HG03280 (cell line): ENCODE measurements at regions not wholly inside any gene's neighbourhood (a gene's known extent, or its start where the extent isn't known, plus 50 kb on each side); places are given as distances from the start of the nearest gene placed in this dataset.

ENCODE experiments used
- ATAC-seq: cut with Tn5 transposase; IDR thresholded peaks from one replicate; pipeline ENCODE4 v1.9.1; 2021; ENCODE audit warnings: mild to moderate bottlenecking, moderate library complexity; ENCODE audit not compliant: unreplicated experiment

DNA sequence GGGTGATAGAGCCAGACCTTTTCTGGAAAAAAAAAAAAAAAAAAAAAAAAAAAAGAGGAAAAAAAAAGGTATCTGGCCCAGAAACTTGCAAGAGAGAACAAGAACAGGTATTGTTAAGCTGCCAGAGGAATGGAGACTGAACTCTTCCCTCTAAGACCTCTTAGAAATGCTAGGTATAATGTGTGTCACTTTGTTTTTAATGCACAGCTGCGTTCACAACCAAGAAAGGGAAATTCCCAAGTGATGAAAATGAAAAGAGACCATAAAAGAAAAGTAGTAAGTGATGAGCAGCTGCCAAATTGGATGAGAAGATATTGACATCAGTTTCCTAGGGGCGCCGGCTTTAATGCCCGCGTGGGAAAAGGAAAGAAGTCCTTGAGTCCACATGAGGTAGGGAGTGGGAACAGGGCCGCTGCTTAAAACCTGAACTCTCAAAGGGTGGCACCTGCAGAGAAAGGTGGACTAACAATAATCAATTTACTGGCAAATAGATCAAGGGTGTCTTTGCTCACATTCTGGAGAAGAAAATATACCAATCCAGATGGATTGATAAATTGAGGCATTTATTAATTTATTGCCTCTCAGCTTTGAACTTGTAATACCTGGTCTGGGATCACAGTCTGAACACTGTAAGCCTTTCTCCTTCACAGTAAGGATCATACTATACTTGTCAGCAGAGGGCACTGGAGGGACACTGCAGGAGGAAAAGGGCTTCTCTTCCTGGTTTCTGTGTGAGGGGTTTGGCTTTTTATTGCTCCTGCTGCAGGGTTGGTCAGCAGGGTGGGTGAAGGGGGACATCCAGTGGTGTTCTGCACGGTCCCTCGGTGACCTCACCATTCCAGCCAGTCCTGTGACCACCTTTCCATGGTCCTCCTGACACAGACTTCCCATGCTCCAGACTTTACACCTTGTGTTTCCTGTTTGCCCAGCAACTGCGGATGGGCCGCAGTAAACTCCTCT lies 131.6 kb downstream of the AQP9 start:
- no peak for ATAC-seq

DNA sequence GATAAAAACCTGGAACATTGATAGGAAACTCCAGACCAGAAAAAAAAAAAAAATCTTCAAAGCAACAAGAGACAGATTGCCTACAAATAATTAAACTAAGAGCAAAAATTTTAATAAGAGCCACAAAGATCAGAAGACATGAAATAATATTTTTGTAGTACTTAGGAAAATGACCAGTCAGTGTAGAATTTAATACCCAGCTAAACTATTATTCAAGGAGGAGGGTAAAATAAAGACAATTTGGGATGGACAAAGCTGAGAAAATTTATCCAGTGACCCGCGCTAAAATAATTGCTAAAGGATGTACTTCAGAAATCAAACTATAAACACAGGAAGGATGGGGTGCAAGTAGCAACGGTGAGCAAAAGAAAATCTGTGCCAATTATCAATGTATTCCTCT lies 133.2 kb downstream of the AQP9 start:
- no peak for ATAC-seq

DNA sequence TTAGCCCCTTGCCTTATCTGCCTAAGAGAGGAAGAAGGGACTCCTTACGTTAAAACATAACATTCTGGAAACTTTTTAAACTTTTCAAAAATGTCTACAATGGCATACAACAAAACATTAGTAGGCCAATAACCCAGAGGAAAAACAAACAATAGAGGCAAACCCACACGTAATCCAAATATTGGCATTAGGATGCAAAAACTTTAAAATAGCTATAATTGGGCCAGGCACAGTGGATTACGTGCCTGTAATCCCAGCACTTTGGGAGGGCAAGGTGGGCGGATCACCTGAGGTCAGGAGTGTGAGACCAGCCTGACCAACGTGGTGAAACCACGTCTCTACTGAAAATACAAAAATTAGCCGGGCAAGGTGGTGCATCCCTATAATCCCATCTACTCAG lies 134.9 kb downstream of the AQP9 start:
- no peak for ATAC-seq

DNA sequence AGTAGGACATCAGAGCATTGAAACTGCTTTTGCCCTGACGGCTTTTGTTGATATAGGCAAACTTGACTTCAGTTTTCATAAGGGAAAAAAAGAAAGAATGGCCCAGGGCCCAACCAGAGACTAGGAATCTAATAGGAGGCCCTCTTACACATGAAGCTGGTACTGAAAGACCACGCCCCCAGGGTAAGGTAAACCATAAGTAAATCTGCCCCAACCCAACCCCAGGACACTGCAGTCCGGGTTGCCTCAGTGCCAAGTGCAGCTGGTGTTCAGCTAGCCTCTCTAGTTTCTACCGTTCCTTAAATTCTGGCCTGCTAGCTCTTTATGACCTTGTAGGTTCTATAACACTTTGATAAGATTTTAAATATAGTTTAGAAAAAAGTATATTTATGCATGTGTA lies 136.7 kb downstream of the AQP9 start:
- no peak for ATAC-seq

DNA sequence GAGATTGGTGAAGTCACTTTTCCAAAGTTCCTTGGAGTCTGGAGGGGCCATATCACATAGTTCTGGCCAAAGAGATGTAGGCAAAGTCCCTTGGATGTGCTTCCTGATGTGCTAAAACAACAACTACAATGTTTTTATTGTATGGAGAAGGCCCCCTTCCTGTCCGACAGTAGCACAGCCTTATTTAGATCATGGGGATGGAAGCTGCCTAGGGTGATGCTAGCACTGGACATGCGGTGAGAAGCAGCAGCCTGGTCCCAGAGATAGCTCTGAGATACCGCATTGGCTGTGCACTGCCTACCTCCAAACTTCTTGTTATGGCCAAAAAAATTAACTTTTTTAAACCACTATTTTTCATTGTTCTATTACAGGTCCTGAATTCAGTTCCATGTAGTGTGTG lies 137.6 kb downstream of the AQP9 start:
- ATAC-seq: no peak

DNA sequence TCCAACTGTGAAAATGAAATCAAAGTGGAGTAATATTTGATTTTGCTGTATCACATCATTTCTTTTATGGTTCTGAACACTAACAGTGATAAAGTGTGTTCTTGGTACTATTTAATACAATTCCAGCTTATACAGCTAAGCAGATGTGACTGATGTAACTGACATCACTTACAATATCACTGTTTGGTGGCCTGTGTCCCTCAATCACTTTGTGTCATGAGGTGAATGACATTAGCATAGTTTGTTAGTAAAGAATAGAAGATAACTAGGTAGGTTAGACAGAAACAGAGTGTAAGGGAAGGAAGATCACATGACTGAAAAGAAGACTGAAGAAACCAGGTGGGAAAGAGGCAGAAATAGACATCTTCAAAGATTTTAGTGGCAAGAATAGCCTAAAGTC lies 138.7 kb downstream of the AQP9 start:
- no peak for ATAC-seq

DNA sequence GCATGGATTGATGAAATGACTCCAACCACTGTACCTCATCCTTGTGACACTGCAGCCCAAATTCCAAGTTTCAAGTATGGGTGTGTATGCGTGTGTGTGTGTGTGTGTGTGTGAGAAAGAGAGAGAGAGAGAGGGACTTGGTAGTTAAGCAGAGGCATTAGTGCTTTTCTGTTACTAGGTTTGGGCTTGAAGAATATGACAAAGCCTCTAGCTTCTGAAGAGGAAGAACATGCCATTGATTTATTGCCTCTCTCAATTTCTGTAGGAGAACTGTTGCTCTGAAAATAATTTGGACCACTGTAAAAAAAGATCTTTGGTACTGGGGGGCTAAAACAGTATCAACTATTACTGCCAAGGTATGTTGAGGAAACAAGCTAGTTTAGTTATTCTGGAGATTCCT lies 139.2 kb downstream of the AQP9 start:
- ATAC-seq: no peak

DNA sequence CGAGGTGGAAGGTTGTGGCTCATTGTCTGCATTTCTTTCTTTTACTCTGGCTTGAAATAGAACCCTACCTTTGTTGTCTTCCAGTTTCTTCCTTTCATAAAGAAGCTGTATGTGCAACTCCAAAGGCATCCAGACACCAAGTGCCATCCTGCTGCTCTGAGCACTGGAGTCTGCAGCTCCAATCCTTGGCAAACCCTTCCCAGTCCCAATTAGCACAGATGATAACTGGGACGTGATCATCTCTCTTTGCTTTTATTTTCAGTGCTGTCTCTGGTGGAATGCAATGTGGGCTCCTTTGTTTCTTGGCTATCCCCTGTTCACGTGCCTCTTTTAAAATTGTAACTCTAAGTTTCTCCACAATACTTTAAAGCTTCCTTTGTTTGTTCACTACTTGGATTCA lies 140.9 kb downstream of the AQP9 start:
- ATAC-seq: no peak

DNA sequence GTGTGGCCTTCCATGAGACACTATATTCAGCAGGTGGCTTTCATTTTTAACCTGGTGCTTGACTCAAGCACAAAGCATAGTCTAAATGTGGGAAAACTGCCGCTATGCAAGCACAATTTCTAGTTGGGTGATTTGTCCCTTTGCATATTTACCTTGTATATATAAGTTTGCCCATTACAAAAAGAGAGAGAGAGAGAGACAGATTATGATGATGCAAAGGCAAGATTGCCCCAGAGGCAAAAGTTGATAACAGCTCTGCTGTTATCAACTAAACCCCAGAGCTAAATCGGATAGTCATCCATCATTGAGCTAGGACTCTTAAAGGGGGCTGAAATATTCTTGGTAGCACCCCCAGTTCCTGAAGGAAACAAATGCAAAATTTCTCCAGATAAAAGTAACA lies 141.5 kb downstream of the AQP9 start:
- no peak for ATAC-seq

DNA sequence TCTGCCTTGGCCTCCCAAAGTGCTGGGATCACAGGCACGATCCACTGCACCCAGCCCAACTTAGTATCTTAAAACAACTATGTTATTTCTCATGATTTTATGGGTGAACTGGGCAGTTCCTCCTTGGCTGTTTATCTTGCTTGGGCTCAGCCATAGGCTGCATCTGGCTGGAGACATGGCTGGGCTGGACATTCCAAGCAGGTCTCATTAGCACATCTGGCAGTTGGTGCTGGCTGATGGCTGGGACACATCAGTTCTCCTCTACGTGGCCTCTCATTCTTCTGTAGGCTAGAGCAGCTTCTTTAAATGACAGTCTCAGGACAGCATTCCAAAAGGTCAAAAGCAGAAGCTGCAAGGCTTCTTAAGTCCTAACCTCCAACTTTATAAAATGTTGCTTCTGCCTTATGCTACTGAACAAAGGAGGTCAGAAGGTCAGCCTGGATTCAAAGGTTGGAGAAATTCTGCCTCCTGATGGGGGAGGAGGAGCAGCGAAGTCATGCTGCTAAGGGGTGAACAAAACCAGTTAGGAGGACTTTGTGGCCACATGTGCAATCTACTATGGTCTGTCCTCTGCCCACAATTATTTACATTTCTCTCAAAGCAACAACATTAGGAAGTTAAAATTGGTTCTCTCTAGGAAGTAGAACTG lies 144.0 kb downstream of the AQP9 start:
- ATAC-seq: no peak

DNA sequence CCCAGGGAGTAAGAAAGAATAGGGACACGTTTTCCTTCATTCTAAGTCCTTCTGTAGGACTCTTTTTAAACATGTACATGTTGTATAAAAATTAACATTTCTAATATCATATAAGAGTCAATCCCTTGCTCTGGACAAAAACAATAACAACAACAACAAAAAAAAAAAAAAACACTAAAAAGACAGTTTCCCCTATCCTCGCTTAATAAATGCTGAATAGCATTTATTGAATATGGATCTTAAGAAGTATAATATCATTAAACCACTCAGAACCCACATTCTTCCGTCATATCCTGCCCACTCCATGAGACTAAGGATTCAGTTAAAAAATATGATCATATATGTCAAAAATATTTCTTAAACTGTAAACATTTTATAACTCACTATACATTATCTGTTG lies 145.1 kb downstream of the AQP9 start:
- no peak for ATAC-seq

DNA sequence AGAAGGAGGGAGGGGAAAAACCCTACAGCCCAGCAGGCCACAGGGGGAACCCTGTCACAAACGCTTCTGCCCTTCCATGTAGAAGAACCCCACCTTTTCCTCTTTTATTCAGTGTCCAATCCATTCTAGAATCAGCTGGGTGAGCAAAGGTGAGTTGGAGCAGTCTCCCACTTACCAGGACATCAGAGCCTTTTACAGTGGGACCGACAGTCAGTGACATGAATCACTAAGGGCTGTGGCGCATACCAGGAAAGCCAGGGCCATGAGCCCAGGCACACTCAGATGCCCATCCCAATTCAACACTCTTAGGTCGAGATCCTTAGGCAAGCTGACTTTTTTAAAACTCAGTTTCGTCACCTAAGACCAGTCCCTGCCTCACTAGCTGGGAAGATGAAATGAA lies 146.1 kb downstream of the AQP9 start:
- no peak for ATAC-seq

DNA sequence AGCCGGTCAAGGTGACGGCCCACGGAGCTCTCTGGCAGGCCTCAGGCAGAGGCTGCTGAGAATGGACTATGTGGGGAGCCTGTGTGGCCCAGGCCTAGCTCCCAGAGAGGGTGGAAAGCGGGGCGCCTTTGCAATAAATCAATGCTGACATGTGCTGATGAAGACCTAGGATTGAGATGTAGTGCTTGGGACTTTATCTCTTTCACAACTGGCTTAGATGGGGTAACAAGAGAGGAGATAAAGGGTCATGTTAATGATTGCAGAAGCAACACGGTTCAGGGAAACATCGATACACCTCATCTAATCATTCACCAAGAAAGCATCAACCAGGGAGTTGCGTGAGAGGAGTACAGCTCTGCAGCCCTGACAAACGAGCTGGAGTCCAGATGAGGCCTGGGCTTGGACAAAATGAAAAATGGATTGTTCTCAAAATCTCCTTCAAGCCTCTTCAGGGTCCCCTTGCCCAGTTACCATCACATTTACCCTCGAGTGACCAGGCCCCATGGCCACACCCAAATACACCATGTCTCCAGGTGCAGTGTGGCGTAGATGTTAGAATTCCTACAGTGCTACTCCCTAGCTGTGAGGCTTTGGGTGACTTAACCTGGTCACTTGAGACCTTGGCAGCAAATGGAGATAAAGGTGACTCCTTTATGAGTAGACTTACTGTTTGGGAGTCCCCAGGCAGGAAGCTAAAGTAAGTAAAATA lies 146.4 kb upstream of the LIPC start:
- ATAC-seq: no peak

DNA sequence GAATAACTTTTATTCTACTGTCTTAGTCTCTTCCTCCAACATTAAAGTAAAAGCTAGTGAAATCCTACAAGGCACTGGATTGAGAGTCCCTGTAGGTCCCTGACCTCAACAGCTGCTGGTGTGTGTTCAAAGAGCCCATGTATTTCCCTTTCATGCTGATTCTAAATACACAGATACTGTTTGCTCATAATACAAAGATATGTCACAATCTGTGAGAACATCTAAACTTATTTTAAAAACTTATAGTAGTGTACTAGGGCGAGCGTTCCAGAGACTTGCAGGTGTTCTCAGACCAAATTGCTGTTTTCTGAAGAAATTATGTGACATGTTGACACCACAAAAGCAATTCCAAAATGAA lies 145.9 kb upstream of the LIPC start:
- no peak for ATAC-seq

DNA sequence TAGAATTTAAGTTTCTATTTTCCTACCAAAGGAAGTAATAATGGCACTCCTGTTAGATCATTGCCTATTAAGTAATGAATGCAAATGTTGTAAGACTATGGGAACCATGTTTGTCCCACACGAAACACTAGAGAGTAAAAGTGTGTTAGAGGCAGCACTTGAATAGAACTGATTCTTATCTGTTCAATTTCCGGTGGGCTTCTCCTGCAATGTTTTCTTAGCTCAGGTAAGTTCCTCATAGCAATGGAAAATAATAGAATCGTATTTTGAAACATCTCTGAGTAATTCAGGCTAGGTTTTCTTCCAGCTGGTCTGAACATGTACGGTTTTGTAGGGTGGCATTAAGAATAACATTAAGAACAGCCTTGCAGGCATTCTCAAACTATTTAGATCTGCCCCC lies 145.3 kb upstream of the LIPC start:
- ATAC-seq: no peak

DNA sequence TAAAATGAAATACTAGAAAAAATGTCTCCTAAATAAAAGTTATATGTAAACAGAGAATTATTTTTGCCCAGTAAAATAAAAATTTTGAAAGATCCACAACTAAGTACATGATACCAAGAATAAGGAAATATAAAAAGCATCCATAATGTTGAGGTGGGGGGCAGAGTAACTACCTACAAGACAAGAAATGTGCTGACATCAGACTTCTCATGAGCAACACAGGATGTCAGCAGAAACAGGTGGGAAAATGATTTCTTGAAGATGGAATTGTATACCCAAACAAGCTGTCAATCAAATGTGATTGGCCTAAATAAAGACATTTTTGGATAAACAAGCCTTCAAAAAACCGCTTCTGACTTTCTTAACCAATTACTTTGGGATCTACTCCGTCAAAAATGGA lies 143.9 kb upstream of the LIPC start:
- no peak for ATAC-seq

DNA sequence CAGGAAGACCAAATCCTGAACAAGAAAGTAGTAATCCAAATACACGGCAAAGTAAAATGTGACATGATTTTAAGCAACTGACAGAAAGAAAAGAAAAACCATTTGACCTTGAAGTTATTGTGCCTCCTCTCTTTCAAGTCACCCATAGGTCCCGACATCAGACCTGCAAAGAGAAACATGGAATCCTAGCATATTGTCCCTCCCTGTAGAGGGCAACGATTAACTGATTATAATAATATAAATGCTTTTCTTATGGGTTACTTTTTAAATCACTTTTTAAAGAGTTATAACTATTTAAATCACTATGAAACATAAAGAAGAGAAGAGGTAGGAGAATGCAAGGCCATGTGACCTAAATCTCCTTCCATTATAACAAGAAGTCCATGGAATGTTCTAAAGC lies 143.2 kb upstream of the LIPC start:
- no peak for ATAC-seq

DNA sequence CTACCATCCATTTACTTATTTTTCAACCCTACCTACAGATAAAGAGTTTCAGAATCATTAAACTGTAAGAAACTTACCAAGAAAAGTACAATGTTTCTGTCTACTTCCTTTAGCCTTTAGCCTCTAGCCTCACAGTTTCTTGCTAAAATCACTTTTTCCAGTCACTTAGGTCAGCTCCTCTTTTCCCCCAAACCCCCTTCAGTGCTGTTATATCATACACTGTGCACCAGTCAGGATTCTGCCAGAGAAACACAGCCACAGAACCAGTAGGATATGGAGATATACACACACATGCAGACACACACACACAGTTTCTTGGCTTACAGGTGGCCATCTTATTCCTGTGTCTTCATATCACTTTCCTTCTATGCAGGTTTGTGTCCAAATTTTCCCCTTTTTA lies 139.9 kb upstream of the LIPC start:
- no peak for ATAC-seq

DNA sequence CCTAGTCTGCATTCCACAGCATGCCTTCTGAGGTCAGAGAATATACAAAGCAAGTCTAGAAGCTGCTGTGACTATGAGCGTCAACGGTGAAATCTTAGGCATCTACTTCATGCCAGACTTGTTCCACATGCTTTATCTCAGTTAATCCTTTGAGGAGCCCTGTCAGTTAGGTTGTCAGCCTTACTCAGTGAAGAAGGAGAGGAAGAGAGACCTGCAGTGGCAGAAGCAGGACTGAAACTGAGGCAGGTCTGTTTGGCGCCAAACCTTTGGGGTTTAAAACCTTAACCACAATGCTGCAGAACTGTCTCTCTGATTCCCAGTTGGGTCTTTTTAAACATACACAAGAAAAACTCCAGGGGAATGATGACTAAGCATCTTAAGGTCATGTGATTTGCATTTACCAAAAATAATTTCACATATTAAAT lies 139.0 kb upstream of the LIPC start:
- ATAC-seq: no peak

DNA sequence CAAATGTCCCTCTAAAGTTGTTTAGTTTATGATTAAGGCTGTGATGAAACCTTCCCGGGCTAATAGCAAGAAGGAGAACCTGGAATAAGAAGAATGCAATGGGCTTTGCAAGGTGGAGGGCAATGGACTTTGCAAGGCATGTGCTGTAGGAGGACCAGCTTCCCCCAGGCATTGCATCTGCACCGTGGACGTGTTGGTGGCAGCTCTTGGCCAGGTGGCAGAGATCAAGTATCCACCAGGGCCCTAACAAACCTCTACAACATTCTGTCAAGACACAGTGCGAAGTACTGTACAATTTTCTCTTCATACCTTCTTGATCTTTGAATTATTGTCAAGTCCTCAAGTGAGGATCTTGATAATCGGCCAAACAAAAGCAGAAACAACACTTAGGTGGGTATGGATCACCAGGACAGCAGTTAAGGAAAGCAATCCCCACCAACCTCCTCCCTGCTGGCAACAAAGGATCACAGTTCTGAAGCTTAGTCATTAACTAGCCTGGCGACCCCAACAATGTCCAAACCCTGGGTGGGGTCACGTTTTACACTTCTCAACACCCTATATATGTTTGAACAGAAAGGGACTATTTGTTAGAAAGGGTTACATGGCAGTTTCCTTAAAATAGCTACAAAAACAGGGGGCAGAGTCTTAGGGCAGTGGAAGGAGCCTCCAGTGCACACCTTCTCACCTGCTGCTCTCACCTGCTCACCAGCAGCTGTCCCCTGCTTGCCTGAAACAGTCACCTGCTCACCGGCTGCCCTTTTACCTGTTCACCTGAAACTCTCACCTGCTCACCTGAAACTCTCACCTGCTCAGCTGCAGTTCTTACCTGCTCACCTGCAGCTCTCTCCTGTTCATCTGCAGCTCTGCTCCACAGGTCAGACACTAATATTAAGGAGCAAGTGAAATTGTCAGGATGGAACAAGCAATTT lies 137.9 kb upstream of the LIPC start:
- no peak for ATAC-seq
